Stimulated activated CD4-positive, alpha-beta T cell treated with anti-CD3 and anti-CD28 coated beads, Interleukin-1b, Interleukin-23, amount 100 ng/mL, for 24 hours (primary cell): ENCODE measurements at regions not wholly inside any gene's neighbourhood (a gene's known extent, or its start where the extent isn't known, plus 50 kb on each side); places are given as distances from the start of the nearest gene placed in this dataset.

Experiments used
- DNase-seq, 4 experiments: peaks; one replicate each; pipeline ENCODE4 v3.0.0-alpha.2; 2020; ENCODE audit warnings: low read depth in 4 of 4, low spot score in 1 of 4

GRCh38 chr2:43088143-43089073, 138.0 kb downstream of the ZFP36L2 start:
- no peak for DNase-seq

GRCh38 chr2:43087413-43087812, 139.0 kb downstream of the ZFP36L2 start:
- DNase-seq = no peak

GRCh38 chr2:43086451-43087221, 139.8 kb downstream of the ZFP36L2 start:
- DNase-seq = no peak

GRCh38 chr2:43085929-43086328, 140.5 kb downstream of the ZFP36L2 start:
- no peak for DNase-seq

GRCh38 chr2:43085505-43085904, 140.9 kb downstream of the ZFP36L2 start:
- no peak for DNase-seq

GRCh38 chr2:43084699-43085091, 141.7 kb downstream of the ZFP36L2 start:
- no peak for DNase-seq

GRCh38 chr2:43083710-43084698, 142.4 kb downstream of the ZFP36L2 start:
- no peak for DNase-seq

- DNase-seq = no peak
Measured at GRCh38 chr2:43082903-43083677, 143.3 kb downstream of the ZFP36L2 start.

- no peak for DNase-seq
Measured at GRCh38 chr2:43082111-43082894, 144.1 kb downstream of the ZFP36L2 start.

- no peak for DNase-seq
Measured at GRCh38 chr2:43081131-43081765, 145.2 kb downstream of the ZFP36L2 start.

- no peak for DNase-seq
Measured at GRCh38 chr2:43080571-43081021, 145.8 kb downstream of the ZFP36L2 start.

GRCh38 chr2:43078781-43079755, 147.3 kb downstream of the ZFP36L2 start:
- no peak for DNase-seq

GRCh38 chr2:43078301-43078700, 148.1 kb downstream of the ZFP36L2 start:
- no peak for DNase-seq

GRCh38 chr2:43077876-43078275, 148.5 kb downstream of the ZFP36L2 start:
- DNase-seq = no peak

GRCh38 chr2:43076676-43077075, 149.7 kb downstream of the ZFP36L2 start:
- DNase-seq = no peak

- no peak for DNase-seq
Measured at GRCh38 chr2:43075811-43076585, 150.4 kb downstream of the ZFP36L2 start.

- no peak for DNase-seq
Measured at GRCh38 chr2:43075054-43075593, 151.3 kb downstream of the ZFP36L2 start.
